ENCODE measurements at regions not wholly inside any gene's neighbourhood (a gene's known extent, or its start where the extent isn't known, plus 50 kb on each side); places are given as distances from the start of the nearest gene placed in this dataset.
A peak's percentile ranks its signal among the peaks of the same experiment; 100 is the strongest.
"Not testable (repeated sequence)": the region's sequence is repeated elsewhere in the genome, so short reads cannot be mapped to it uniquely, and the experiment has no call there.

GRCh38 chr5:1598950-1599737 lies 75.4 kb upstream of the LPCAT1 start:
- DNase-seq; H3K27me3 Mint-ChIP-seq (ENCODE audit: low read depth in 3 of 3); H3K4me1 Mint-ChIP-seq; H3K9me3 Mint-ChIP-seq; H3K4me3 Mint-ChIP-seq: not testable (repeated sequence)
- Mint-ChIP-seq H3K27ac (peak overlapping the region in 1 of 6 donors; percentile 9), H3K36me3 (peaks cover 9 to 25% (median 19%) of the 10 kb centered on the region in 3 donors)

GRCh38 chr5:1597093-1597473 lies 73.3 kb upstream of the LPCAT1 start:
- DNase-seq; H3K4me1 Mint-ChIP-seq; H3K27ac Mint-ChIP-seq; H3K9me3 Mint-ChIP-seq; H3K27me3 Mint-ChIP-seq (ENCODE audit: low read depth in 3 of 3); H3K4me3 Mint-ChIP-seq: not testable (repeated sequence)
- peaks cover 8 to 21% (median 16%) of the 10 kb centered on the region in 3 donors for H3K36me3 Mint-ChIP-seq

- not testable (repeated sequence) for H3K27me3 Mint-ChIP-seq (ENCODE audit: low read depth in 3 of 3); H3K4me1 Mint-ChIP-seq; DNase-seq; H3K9me3 Mint-ChIP-seq; H3K27ac Mint-ChIP-seq; H3K4me3 Mint-ChIP-seq
- H3K36me3 Mint-ChIP-seq: peaks cover 8 to 21% (median 16%) of the 10 kb centered on the region in 3 donors
Observed at GRCh38 chr5:1596462-1597092, 72.8 kb upstream of the LPCAT1 start.

- Mint-ChIP-seq H3K4me1 (peaks cover 0 to 6% of the 10 kb centered on the region in 2 donors), H3K9me3 (no peaks in the 10 kb centered on the region), H3K27ac (peak overlapping the region in 2 of 6 donors; percentile 17 to 21)
Observed at GRCh38 chr5:1594357-1595106, 70.8 kb upstream of the LPCAT1 start.

GRCh38 chr5:1593903-1594356 lies 70.2 kb upstream of the LPCAT1 start:
- no peak overlapping the region for H3K27ac Mint-ChIP-seq
- no peak for DNase-seq
- H3K9me3 Mint-ChIP-seq: no peaks in the 10 kb centered on the region

More at GRCh38 chr5:1594357-1595106, 70.8 kb upstream of the LPCAT1 start:
- H3K36me3 Mint-ChIP-seq: peaks cover 6 to 13% (median 8%) of the 10 kb centered on the region in 3 donors
- DNase-seq: peak; percentile 75 to 86 (median 82)
- H3K27me3 Mint-ChIP-seq (ENCODE audit: low read depth in 3 of 3): no peaks in the 10 kb centered on the region
- H3K4me3 Mint-ChIP-seq: peak overlapping the region; percentile 76 to 83 (median 78)

GRCh38 chr5:1588071-1588694 lies 64.4 kb upstream of the LPCAT1 start:
- not testable (repeated sequence) for H3K9me3 Mint-ChIP-seq; DNase-seq; H3K4me1 Mint-ChIP-seq; H3K27me3 Mint-ChIP-seq (ENCODE audit: low read depth in 3 of 3); H3K4me3 Mint-ChIP-seq; H3K27ac Mint-ChIP-seq
- H3K36me3 Mint-ChIP-seq: peaks cover 13 to 24% (median 21%) of the 10 kb centered on the region in 3 donors

More at GRCh38 chr5:1593903-1594356, 70.2 kb upstream of the LPCAT1 start:
- H3K4me3 Mint-ChIP-seq: peak overlapping the region; percentile 76 to 83 (median 78)
- peaks cover 0 to 6% of the 10 kb centered on the region in 2 donors for H3K4me1 Mint-ChIP-seq
- H3K27me3 Mint-ChIP-seq (ENCODE audit: low read depth in 3 of 3): no peaks in the 10 kb centered on the region
- H3K36me3 Mint-ChIP-seq: peaks cover 1 to 8% (median 5%) of the 10 kb centered on the region in 3 donors

- not testable (repeated sequence) for H3K9me3 Mint-ChIP-seq; H3K4me3 Mint-ChIP-seq; DNase-seq; H3K27me3 Mint-ChIP-seq (ENCODE audit: low read depth in 3 of 3); H3K4me1 Mint-ChIP-seq
- Mint-ChIP-seq H3K36me3 (peaks cover 20 to 40% (median 27%) of the 10 kb centered on the region in 3 donors), H3K27ac (peak overlapping the region in 1 of 6 donors; percentile 22)
Observed at GRCh38 chr5:1583081-1583875, 59.5 kb upstream of the LPCAT1 start.

GRCh38 chr5:1579389-1579788 lies 55.6 kb upstream of the LPCAT1 start:
- not testable (repeated sequence) for H3K4me3 Mint-ChIP-seq; H3K27me3 Mint-ChIP-seq (ENCODE audit: low read depth in 3 of 3); DNase-seq; H3K27ac Mint-ChIP-seq; H3K9me3 Mint-ChIP-seq
- Mint-ChIP-seq H3K36me3 (peaks cover 10 to 33% (median 16%) of the 10 kb centered on the region in 3 donors), H3K4me1 (peaks cover 7 to 16% of the 10 kb centered on the region in 2 donors)

- not testable (repeated sequence) for H3K27me3 Mint-ChIP-seq (ENCODE audit: low read depth in 3 of 3); H3K4me3 Mint-ChIP-seq; H3K9me3 Mint-ChIP-seq
- peak; percentile 36 to 47 (median 37) for DNase-seq
- Mint-ChIP-seq H3K36me3 (peaks cover 10 to 50% (median 23%) of the 10 kb centered on the region in 3 donors), H3K27ac (peak overlapping the region in 3 of 6 donors; percentile 34 to 60 (median 48)), H3K4me1 (peaks cover 7 to 16% of the 10 kb centered on the region in 2 donors)
Observed at GRCh38 chr5:1576851-1577250, 53.1 kb upstream of the LPCAT1 start.

- not testable (repeated sequence) for H3K9me3 Mint-ChIP-seq; DNase-seq; H3K4me3 Mint-ChIP-seq; H3K27me3 Mint-ChIP-seq (ENCODE audit: low read depth in 3 of 3); H3K27ac Mint-ChIP-seq
- Mint-ChIP-seq H3K36me3 (peaks cover 10 to 47% (median 24%) of the 10 kb centered on the region in 3 donors), H3K4me1 (peaks cover 7 to 16% of the 10 kb centered on the region in 2 donors)
Observed at GRCh38 chr5:1575991-1576714, 52.4 kb upstream of the LPCAT1 start.

GRCh38 chr5:1575491-1575890 lies 51.7 kb upstream of the LPCAT1 start:
- Mint-ChIP-seq H3K4me1 (peaks cover 7 to 16% of the 10 kb centered on the region in 2 donors), H3K36me3 (peaks cover 10 to 51% (median 24%) of the 10 kb centered on the region in 3 donors), H3K27ac (peak overlapping the region in 2 of 6 donors; percentile 13 to 23)
- not testable (repeated sequence) for H3K9me3 Mint-ChIP-seq; DNase-seq; H3K4me3 Mint-ChIP-seq; H3K27me3 Mint-ChIP-seq (ENCODE audit: low read depth in 3 of 3)

GRCh38 chr5:1574023-1574318 lies 50.2 kb upstream of the LPCAT1 start:
- Mint-ChIP-seq H3K4me1 (peaks cover 7 to 16% of the 10 kb centered on the region in 2 donors), H3K36me3 (peaks cover 5 to 39% (median 24%) of the 10 kb centered on the region in 3 donors)
- H3K27me3 Mint-ChIP-seq (ENCODE audit: low read depth in 3 of 3); H3K27ac Mint-ChIP-seq; H3K4me3 Mint-ChIP-seq; DNase-seq; H3K9me3 Mint-ChIP-seq: not testable (repeated sequence)
